GM12878 (cell line): ENCODE measurements at regions not wholly inside any gene's neighbourhood (a gene's known extent, or its start where the extent isn't known, plus 50 kb on each side); places are given as distances from the start of the nearest gene placed in this dataset.

ENCODE experiments used
- CBX5 ChIP-seq: sonication (generic); IDR thresholded peaks from 2 replicates; pipeline ENCODE4 v1.6.1; 2016; ENCODE audit warnings: low read depth, moderate library complexity, mild to moderate bottlenecking, inconsistent platforms
- RB1 ChIP-seq: fragments of 450-650 bp; formaldehyde crosslinking; IDR thresholded peaks from 2 replicates; pipeline ENCODE4 v1.6.1; 2017; ENCODE audit warnings: mild to moderate bottlenecking, borderline replicate concordance
- RELB ChIP-seq: fragments of 450-650 bp; IDR thresholded peaks from 2 replicates; pipeline ENCODE4 v1.6.1; 2017; ENCODE audit warnings: low read depth, mild to moderate bottlenecking, moderate library complexity
- REST ChIP-seq: IDR thresholded peaks from 2 replicates; pipeline ENCODE4 v1.6.1; 2012; ENCODE audit warnings: mild to moderate bottlenecking, low read depth, low read length
- TCF3 ChIP-seq: IDR thresholded peaks from 2 replicates; pipeline ENCODE4 v1.6.1; 2012; ENCODE audit warnings: low read depth, mild to moderate bottlenecking, low read length, borderline replicate concordance; ENCODE audit not compliant: insufficient read depth
- ZNF384 ChIP-seq: IDR thresholded peaks from 2 replicates; pipeline ENCODE4 v1.6.1; 2012; ENCODE audit warnings: low read depth, mild to moderate bottlenecking, low read length, improper control_type of control experiment, borderline replicate concordance
- TF ChIP-seq, protein P1 (sequence below): fragments of 450-650 bp; IDR thresholded peaks from 2 replicates; pipeline ENCODE4 v1.6.1; 2017; ENCODE audit warnings: mild to moderate bottlenecking, low read depth, inconsistent platforms; ENCODE audit not compliant: poor library complexity, severe bottlenecking
- TF ChIP-seq, protein P2 (sequence below): fragments of 450-650 bp; formaldehyde crosslinking; IDR thresholded peaks from 2 replicates; pipeline ENCODE4 v1.4.0; 2022; ENCODE audit warnings: mild to moderate bottlenecking, moderate library complexity
- TF ChIP-seq, protein P3 (sequence below): IDR thresholded peaks from 2 replicates; pipeline ENCODE4 v1.6.1; 2012; ENCODE audit warnings: low read depth, low read length, improper control_type of control experiment

- TF ChIP-seq REST (no peak), CBX5 (no peak), RB1 (no peak), ZNF384 (no peak), RELB (no peak), TCF3 (no peak)
- TF ChIP-seq, protein P1, sequence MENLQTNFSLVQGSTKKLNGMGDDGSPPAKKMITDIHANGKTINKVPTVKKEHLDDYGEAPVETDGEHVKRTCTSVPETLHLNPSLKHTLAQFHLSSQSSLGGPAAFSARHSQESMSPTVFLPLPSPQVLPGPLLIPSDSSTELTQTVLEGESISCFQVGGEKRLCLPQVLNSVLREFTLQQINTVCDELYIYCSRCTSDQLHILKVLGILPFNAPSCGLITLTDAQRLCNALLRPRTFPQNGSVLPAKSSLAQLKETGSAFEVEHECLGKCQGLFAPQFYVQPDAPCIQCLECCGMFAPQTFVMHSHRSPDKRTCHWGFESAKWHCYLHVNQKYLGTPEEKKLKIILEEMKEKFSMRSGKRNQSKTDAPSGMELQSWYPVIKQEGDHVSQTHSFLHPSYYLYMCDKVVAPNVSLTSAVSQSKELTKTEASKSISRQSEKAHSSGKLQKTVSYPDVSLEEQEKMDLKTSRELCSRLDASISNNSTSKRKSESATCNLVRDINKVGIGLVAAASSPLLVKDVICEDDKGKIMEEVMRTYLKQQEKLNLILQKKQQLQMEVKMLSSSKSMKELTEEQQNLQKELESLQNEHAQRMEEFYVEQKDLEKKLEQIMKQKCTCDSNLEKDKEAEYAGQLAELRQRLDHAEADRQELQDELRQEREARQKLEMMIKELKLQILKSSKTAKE, result no peak
- TF ChIP-seq, protein P2, sequence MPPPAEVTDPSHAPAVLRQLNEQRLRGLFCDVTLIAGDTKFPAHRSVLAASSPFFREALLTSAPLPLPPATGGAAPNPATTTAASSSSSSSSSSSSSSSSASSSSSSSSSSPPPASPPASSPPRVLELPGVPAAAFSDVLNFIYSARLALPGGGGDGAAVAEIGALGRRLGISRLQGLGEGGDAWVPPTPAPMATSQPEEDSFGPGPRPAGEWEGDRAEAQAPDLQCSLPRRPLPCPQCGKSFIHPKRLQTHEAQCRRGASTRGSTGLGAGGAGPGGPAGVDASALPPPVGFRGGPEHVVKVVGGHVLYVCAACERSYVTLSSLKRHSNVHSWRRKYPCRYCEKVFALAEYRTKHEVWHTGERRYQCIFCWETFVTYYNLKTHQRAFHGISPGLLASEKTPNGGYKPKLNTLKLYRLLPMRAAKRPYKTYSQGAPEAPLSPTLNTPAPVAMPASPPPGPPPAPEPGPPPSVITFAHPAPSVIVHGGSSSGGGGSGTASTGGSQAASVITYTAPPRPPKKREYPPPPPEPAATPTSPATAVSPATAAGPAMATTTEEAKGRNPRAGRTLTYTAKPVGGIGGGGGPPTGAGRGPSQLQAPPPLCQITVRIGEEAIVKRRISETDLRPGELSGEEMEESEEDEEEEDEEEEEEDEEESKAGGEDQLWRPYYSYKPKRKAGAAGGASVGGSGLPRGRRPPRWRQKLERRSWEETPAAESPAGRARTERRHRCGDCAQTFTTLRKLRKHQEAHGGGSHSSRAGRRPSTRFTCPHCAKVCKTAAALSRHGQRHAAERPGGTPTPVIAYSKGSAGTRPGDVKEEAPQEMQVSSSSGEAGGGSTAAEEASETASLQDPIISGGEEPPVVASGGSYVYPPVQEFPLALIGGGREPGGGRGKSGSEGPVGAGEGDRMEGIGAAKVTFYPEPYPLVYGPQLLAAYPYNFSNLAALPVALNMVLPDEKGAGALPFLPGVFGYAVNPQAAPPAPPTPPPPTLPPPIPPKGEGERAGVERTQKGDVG (CRISPR knock-in tag), result no peak
- TF ChIP-seq, protein P3, sequence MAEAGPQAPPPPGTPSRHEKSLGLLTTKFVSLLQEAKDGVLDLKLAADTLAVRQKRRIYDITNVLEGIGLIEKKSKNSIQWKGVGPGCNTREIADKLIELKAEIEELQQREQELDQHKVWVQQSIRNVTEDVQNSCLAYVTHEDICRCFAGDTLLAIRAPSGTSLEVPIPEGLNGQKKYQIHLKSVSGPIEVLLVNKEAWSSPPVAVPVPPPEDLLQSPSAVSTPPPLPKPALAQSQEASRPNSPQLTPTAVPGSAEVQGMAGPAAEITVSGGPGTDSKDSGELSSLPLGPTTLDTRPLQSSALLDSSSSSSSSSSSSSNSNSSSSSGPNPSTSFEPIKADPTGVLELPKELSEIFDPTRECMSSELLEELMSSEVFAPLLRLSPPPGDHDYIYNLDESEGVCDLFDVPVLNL, result no peak
These were observed 719.9 kb downstream of the ADCYAP1 start (continued) for GRCh38 chr18:1624612-1625011.
